Amygdala (tissue), 56 donors: ENCODE measurements at regions not wholly inside any gene's neighbourhood (a gene's known extent, or its start where the extent isn't known, plus 50 kb on each side); places are given as distances from the start of the nearest gene placed in this dataset.
A peak's percentile ranks its signal among the peaks of the same experiment; 100 is the strongest.
"Not testable (repeated sequence)": the region's sequence is repeated elsewhere in the genome, so short reads cannot be mapped to it uniquely, and the experiment has no call there.

Experiments
- DNase-seq, 56 donors: peaks; one replicate each; lab custom pipeline; 2025; lab: John Stamatoyannopoulos, UW

DNA sequence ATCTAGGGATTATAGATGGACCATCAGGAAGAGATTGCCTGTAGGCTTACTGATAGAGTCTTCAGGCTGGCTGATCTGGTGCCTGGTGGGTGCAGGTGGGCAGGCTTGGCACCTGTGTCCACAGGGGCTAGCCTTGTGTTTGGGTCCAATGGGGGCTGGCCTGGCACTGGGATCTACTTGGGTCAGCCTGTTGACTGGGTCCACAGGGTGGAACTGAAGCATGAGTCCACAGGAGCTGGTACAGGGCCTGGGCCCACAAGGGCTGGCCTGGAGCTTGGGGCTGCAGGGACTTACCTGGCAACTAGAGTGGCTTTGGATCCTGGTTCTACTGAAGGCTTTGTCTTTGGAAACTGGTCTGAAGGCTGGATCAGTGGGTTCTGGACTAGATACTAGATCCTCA lies 1217.7 kb downstream of the CDH11 start:
- DNase-seq: no peak

GRCh38 chr16:63896383-63897109 lies 1225.3 kb downstream of the CDH11 start:
- DNase-seq: no peak

DNA sequence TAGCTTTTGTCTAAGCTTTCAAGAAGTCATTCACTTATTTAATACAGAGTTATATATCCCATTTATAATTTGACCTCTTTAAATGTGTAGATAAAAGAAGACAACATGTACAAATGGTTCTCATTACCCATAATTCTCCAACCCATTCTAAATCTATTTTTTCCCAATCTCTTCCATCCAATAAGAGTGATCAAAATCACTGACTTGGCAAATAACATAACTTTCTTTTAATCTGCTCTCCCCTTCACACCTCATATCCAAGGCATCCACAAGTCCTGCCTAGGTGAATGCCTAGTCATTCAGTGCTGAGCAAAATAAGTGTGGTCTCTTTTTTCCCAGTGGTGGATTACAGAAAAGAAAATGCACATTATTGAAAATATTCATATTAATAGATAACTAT lies 1231.1 kb downstream of the CDH11 start:
- no peak for DNase-seq

- peak in 5 of 56 donors; percentile 2 to 22 (median 7) for DNase-seq
Observed at GRCh38 chr16:63890081-63890480, 1231.8 kb downstream of the CDH11 start.

DNA sequence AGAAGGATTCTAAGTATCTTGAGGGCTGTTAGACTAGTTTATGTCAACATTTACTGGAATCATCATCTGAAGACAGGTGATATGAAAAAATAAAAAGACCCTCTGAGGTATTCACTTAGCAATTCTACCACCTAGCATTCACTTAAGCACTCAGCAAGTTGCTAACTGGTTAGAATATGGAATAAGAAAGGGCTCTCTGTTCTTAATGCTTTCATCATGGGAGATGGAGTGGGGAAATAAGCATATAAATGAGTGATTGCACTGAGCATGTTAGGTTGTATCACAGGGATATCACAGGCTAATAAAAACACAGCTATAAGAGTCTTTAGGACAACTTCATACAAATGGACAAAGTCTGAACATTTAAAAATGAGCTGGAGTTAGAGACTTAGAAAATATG lies 1238.8 kb downstream of the CDH11 start:
- DNase-seq: no peak

GRCh38 chr16:63882576-63882975 lies 1239.3 kb downstream of the CDH11 start:
- no peak for DNase-seq

DNA sequence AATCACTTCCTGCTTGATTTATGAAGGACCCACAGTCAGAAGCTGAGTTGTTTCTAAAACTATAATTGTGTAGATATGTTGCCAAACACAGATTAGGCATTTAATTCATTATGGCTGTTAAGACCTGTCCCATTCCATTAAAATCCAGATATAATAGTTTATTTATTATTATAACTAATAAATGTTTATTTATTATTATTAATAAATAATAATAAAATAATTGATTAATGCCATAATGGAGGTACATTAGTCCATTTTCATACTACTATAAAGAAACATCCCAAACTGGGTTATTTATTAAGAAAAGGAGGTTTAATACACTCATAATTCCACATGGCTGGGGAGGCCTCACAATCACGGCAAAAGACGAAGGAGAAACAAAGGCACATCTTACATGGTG lies 1240.9 kb downstream of the CDH11 start:
- no peak for DNase-seq

GRCh38 chr16:63877401-63877800 lies 1244.5 kb downstream of the CDH11 start:
- peak in 11 of 56 donors; percentile 1 to 34 (median 9) for DNase-seq

- DNase-seq: no peak
Observed at GRCh38 chr16:63876103-63876502, 1245.8 kb downstream of the CDH11 start.

GRCh38 chr16:63860700-63861099 lies 1261.2 kb downstream of the CDH11 start:
- DNase-seq: not testable (repeated sequence)

DNA sequence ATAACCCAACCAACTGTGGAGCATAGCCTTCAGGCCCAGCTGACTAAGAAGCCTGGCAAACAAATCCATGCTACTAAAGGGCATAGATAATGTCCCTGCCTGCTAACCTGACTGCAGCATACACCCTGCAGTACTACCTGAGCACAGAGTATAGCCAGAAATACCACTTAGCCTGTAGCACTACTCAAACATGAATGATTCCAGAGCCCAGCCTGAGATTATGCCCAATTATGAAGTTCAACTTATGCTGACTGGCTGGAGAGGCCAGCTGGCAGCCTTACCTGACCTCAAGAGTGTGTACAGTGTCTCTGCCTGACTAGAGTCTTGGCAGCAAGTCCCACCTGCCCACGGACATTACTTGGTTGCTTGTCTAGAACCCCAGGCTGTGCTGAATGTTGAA lies 1265.3 kb downstream of the CDH11 start:
- no peak for DNase-seq

DNA sequence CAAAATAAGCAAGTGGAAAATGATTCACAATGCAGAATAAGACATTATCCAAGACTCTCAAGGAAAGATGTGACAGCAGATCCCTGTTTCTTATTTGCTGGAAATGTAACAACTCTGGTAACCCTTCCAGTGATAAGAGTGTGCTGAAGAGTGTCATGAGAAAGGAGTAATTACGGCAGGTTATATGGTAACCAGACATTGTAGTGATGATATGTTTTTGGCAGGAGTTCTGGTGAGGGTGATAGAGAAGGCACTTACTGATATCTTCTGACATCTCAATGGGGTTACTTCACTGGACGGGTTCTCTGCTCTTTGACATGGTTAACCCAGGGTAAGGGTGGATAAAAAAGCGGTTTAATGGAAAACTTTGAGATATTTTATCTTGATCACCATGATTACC lies 1270.9 kb downstream of the CDH11 start:
- no peak for DNase-seq

- no peak for DNase-seq
Observed at GRCh38 chr16:63841271-63841670, 1280.6 kb downstream of the CDH11 start.

DNA sequence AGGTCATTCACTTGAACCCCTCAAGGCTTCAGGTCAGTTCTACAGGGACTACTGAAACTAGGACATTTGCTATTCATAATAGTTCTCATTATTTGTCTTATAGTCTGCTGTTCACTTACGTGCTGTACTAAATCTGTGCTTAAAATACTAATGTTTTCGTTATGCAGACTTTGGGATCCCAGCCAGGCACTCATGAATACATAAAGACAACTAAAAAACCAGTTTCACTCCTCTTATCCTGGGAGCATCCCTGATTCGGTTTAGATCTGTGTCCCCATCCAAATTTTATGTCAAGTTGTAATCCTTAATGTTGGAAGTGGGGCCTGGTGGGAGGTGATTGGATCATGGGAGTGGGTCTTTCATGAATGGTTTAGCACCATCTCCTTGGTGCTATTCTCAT lies 1291.8 kb downstream of the CDH11 start:
- DNase-seq: no peak

- DNase-seq: no peak
Observed at GRCh38 chr16:63822818-63823217, 1299.0 kb downstream of the CDH11 start.

DNA sequence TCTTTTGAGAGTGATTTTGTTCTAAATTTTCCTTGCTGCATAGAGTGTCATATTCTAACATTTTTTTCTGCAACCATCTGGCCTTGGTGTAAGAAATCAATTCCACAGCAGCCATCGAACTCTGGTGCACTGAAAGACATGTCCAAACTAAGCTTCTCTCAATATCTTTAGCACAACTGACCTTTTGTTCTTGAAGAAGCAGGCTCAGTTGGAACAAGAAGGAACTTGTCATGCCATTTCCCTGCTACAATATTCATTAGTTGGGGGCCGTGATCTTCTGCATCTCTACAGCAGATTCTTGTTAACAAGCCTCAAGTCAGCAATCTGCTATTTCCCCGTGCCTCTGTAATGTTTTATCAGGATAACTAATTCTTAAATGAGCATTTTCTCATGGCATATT lies 1305.6 kb downstream of the CDH11 start:
- no peak for DNase-seq

- no peak for DNase-seq
Observed at GRCh38 chr16:63813862-63814261, 1308.0 kb downstream of the CDH11 start.

GRCh38 chr16:63808730-63809129 lies 1313.1 kb downstream of the CDH11 start:
- no peak for DNase-seq

DNA sequence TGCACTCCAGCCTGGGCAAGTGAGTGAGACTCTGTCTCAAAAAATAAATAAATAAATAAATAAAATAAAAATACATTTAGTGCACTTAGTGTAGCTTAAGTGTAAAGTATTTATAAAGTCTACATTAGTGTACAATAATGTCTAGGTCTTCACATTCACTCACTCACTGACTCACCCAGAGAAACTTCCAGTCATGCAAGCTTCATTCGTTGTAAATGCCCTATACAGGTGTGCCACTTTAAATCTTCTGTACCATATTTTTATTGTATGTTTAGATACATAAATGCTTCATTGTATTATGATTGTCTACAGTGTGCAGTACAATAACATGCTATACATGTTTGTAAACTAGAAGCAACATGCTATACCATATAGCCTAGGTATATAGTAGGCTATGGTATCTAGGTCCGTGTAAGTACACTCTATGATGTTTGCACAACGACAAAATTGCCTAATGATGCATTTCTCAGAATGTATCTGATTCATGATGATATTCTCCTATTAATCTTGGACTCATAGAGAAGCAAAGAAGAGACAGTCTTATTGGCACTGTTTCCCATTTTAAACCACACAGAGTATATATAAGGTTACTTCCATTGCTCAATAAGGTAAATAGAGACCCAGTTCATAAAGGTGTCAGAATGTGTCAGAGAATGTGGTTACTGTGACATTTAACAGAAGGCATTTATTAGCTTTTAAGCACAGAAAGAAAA lies 1314.9 kb downstream of the CDH11 start:
- no peak for DNase-seq

GRCh38 chr16:63804126-63804525 lies 1317.7 kb downstream of the CDH11 start:
- DNase-seq: no peak

- no peak for DNase-seq
Observed at GRCh38 chr16:63789603-63790002, 1332.3 kb downstream of the CDH11 start.

- DNase-seq: no peak
Observed at GRCh38 chr16:63787014-63787413, 1334.8 kb downstream of the CDH11 start.
